LNCaP clone FGC (cell line): ENCODE measurements at regions not wholly inside any gene's neighbourhood (a gene's known extent, or its start where the extent isn't known, plus 50 kb on each side); places are given as distances from the start of the nearest gene placed in this dataset.

Experiments used
- DNase-seq: peaks from one replicate; pipeline ENCODE4 v3.0.0-alpha.2; 2011; ENCODE audit warnings: low read depth
- H3K4me3 ChIP-seq: 2 replicates; pipeline ENCODE4 v1.5.1; 2011; ENCODE audit warnings: mild to moderate bottlenecking, low read depth, low read length, control low read depth
- TF ChIP-seq, protein P1 (sequence below): IDR thresholded peaks from 2 replicates; pipeline ENCODE4 v1.5.1; 2012; ENCODE audit warnings: mild to moderate bottlenecking; ENCODE audit not compliant: control insufficient read depth, insufficient read depth; ENCODE audit errors: extremely low read depth

DNA sequence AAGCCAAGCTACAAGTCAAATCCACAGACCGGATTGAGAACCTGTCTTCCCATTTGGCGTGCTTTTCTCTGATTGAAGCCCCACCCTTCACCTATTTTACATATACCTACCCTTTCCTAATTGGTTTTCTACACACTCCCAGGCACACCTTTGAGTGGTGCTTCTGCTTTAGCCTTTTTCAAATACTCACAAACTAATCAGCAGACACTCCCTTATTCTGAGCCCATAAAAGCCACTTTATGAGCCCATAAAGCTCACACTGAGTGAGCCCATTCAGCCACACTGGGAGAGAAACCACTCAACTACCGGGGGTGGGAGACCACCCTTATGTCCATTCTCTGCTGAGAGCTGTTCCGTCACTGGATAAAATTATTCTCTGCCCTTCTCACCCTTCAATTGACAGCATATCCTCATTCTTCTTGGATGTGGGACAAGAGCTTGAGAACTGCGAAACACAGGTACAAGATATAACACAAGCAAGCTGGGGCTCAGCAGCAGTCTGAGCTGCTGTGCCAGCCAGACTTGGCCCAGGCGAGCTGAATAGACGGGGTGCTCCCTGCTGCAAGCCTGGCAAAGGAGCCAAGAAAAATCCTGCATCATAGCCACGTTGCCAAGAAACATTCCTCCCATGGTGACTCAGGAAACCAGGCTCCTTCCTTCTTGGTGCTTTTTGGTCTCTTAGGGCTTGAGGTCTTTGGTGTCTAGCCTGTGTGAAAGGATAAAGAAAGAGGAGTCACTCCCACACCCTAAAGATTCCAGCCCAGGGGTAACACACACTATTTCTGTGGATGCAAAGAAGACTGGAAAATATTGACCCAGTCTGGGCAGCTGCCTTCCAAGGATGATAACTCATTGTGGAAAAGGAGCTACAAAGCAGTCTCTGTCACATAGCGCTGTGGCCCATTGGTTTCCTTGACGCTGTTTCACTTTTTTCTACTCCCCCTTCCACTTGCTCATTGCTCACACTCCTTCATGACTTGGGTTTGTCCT lies 609.7 kb downstream of the MCTP2 start:
- no peak for DNase-seq
- TF ChIP-seq, protein P1, sequence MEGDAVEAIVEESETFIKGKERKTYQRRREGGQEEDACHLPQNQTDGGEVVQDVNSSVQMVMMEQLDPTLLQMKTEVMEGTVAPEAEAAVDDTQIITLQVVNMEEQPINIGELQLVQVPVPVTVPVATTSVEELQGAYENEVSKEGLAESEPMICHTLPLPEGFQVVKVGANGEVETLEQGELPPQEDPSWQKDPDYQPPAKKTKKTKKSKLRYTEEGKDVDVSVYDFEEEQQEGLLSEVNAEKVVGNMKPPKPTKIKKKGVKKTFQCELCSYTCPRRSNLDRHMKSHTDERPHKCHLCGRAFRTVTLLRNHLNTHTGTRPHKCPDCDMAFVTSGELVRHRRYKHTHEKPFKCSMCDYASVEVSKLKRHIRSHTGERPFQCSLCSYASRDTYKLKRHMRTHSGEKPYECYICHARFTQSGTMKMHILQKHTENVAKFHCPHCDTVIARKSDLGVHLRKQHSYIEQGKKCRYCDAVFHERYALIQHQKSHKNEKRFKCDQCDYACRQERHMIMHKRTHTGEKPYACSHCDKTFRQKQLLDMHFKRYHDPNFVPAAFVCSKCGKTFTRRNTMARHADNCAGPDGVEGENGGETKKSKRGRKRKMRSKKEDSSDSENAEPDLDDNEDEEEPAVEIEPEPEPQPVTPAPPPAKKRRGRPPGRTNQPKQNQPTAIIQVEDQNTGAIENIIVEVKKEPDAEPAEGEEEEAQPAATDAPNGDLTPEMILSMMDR = no peak
- H3K4me3 ChIP-seq = no peak overlapping the region

DNA sequence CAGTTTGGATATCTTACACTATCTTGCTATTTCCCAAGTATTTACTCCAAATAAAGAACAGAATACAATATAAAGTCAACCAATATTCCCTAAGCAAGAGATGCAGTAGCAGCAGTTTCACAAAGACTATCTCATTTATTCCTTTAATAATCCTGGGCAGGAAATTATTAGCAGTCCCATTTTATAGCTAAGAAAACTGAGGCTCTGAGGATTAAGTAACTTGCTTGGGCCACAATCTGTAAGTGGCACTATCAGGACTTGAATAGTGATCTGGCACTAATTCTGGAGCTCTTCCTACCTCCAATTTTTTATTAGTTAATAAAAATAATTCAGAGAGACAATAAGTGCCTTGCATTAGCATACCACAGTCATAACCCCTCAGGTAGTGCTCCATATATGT lies 611.7 kb downstream of the MCTP2 start:
- H3K4me3 ChIP-seq = no peak overlapping the region
- TF ChIP-seq, protein P1 = no peak
- no peak for DNase-seq

DNA sequence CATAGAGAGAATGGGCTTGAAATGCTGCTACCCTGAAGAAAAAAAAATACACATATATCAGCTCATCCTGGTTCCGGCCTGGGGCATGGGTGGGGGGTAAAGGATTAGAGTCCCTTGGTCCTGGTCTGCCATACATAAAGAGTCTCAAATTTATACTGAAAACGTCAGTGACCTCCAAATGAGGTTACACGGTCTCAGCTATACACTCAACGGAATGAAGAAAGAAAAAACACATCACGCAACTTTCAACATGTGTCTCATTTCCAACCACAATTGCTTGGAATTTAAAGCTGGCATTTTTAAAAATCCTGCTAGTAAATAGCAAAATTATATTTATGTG lies 612.8 kb downstream of the MCTP2 start:
- TF ChIP-seq, protein P1 = no peak
- DNase-seq = no peak
- H3K4me3 ChIP-seq = no peak overlapping the region

DNA sequence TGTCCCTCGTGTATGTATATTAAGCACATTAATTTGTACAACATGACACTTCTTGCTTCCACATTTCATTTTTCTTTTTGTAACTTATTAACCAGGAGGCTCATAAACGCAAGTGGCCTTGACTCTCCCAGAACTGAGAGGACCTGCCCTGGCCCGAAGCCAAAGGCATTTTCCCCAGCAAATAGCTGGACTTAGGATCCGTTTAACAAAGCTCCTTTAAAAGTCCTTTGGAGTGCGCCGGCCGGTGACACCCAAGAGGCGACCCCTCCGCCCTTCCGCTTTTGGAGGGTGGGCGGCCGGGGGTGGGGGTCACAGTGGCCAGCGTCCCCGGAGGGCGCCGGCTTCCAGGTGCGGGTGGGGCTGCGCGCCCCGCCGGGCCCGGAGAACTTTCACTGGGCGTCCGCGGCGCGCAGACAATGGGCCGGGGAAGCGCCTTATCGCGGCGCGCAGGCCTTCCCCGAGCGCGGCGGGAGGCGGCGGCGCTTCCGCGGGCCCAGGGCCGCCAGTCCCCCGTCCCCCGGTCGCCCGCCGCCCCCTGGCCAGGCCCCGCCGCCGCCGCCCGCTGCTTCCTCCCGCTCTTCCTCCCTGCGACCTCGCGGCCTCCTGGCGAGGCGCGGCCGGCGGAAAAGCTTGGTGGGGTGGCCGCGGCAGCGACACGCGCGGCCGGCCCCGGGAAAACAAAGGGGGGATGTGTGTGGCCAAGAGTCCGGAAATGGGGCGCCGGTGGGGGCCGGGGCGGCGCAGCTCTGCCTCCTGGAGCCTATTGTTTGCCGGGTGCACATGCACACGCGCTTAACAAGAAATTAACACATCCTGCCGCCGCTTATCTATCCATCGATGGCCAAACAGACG lies 613.4 kb downstream of the MCTP2 start:
- peak; percentile 11 for DNase-seq

DNA sequence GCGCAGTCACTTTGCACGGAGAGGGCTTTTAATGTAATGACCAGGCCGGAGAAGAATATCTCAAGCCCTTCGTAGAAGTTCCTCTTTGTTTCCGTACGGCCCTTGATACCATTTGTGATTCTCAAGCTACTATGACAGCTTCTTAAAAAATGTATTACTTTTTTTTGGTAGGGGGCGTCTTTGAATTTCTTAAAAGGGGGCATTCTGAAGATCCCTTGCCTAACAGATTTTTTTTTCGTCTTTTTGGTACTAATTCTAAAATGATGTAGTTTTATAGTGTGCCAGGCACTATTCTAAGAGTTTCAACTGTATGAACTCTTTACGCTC lies 614.0 kb downstream of the MCTP2 start:
- TF ChIP-seq, protein P1 = no peak
- no peak for DNase-seq
- H3K4me3 ChIP-seq = no peak overlapping the region

More for the DNA sequence above, 613.4 kb downstream of the MCTP2 start:
- H3K4me3 ChIP-seq = no peak overlapping the region
- TF ChIP-seq, protein P1 = no peak

DNA sequence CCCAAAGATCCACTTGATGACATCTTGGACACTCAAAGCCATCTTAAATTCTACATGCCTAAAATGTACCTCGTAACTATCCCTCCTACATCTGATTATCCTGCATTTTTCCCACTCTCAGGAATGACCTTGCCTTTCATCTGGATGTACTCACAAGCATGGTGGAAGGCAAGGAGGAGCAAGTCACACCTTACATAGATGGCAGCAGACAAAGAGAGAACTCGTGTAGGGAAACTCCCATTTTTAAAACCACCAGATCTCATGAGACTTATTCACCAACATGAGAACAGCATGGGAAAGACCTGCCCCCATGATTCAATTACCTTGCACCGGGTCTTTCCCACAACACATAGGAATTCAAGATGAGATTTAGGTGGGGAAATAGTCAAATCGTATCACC lies 616.0 kb downstream of the MCTP2 start:
- TF ChIP-seq, protein P1 = no peak
- no peak overlapping the region for H3K4me3 ChIP-seq
- no peak for DNase-seq
